Coronary artery (tissue), 2 donors: ENCODE measurements at regions not wholly inside any gene's neighbourhood (a gene's known extent, or its start where the extent isn't known, plus 50 kb on each side); places are given as distances from the start of the nearest gene placed in this dataset.

Experiments used
- DNase-seq: peaks from one replicate; pipeline ENCODE4 v3.0.0-alpha.2; 2017; ENCODE audit warnings: low spot score
- H3K27ac ChIP-seq, 2 donors: fragments of 200-600 bp; sonication (generic); one replicate each; pipeline ENCODE4 v1.5.1; 2016 to 2019
- H3K4me3 ChIP-seq: fragments of 200-600 bp; sonication (generic); 2 replicates; pipeline ENCODE4 v1.5.1; 2016; ENCODE audit warnings: mild to moderate bottlenecking, moderate library complexity
- TF ChIP-seq, protein P1 (sequence below): fragments of 200-600 bp; sonication (generic); IDR thresholded peaks from one replicate; pipeline ENCODE4 v1.5.1; 2019; ENCODE audit warnings: antibody characterized with exemption

DNA sequence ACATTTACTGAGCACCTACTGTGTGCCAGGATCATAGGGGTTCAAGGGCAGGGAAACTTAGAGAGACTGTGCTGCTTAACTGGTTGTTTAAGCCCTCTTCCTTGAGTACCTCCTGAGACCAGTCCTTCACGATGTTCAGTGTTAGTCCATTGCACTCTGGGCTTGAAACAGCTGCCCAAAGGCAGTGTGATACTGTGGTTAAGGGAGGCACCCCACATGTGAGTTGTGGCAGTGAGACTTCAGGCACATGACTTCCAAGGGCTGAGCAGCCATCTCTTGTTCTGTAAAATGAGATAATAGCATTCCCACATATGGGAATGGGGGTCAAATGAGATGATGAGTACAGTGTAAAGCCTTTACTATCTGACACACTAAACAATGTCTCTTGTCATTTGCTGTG is 75.1 kb downstream of the LINGO1 start:
- TF ChIP-seq, protein P1, sequence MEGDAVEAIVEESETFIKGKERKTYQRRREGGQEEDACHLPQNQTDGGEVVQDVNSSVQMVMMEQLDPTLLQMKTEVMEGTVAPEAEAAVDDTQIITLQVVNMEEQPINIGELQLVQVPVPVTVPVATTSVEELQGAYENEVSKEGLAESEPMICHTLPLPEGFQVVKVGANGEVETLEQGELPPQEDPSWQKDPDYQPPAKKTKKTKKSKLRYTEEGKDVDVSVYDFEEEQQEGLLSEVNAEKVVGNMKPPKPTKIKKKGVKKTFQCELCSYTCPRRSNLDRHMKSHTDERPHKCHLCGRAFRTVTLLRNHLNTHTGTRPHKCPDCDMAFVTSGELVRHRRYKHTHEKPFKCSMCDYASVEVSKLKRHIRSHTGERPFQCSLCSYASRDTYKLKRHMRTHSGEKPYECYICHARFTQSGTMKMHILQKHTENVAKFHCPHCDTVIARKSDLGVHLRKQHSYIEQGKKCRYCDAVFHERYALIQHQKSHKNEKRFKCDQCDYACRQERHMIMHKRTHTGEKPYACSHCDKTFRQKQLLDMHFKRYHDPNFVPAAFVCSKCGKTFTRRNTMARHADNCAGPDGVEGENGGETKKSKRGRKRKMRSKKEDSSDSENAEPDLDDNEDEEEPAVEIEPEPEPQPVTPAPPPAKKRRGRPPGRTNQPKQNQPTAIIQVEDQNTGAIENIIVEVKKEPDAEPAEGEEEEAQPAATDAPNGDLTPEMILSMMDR = no peak
- H3K4me3 ChIP-seq = no peak overlapping the region
- no peak for DNase-seq
- no peak overlapping the region for H3K27ac ChIP-seq

DNA sequence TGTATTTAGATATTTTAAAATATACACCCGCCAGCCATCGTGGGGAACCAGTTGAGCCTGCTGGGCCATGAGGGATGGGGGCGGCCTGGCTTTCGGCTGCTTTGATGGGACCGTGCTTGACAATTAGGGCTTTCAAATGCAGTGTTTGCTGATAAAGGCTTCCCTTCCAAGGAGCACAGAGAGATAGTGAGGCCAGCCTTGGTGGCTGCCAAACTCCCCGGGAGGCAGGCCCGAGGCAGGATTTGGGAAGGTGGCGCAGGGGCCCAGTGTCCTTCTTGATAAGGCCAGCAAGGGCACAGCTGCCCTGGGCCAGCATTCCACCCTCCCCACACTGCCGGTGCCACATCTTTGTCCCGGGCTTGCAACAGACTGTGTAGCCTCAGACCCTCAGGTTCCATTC is 75.6 kb downstream of the LINGO1 start:
- Histone ChIP-seq H3K27ac (no peak overlapping the region), H3K4me3 (no peak overlapping the region)
- TF ChIP-seq, protein P1 = no peak
- DNase-seq = no peak

DNA sequence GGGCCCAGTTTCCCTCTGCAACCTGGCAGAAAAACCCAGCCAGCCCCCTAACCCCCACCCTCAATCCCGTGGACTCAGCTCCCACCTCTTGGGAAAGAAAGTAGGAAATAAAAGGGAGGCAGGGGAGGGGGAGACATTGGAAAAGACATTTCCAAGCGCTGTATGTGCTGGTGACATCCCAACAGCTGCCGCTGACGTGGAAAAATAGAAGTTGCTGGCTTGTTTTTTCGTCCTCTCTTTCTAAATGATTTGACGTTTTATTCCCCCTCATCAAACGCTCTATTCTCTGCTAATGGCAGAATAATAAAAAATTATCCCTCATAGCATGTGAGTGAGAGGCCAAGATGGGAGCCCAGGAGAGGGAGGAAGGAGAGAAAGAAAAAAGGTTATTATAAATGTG is 76.1 kb downstream of the LINGO1 start:
- H3K4me3 ChIP-seq = no peak overlapping the region
- no peak for DNase-seq
- no peak overlapping the region for H3K27ac ChIP-seq
- TF ChIP-seq, protein P1 = no peak

DNA sequence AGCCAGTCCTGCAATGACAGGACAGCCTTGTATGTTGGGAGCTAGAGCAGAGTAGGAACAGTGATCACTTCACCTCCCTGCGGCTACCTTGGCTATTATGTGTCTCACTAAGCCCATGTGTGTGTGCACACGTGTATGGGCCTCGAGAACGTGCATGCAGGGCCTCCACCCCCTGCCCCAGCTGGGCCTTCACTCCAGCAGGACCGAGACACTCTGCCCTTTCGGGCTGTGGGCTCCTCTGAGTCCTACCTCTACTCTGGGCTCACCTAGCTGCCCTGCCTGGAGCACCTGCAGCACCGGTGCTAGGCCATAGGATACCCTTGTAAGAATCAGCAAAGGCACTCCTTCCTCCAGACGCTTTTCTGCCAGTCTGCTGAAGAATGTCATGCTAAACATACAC is 77.5 kb downstream of the LINGO1 start:
- DNase-seq = no peak
- TF ChIP-seq, protein P1 = no peak
- no peak overlapping the region for H3K4me3 ChIP-seq
- no peak overlapping the region for H3K27ac ChIP-seq

DNA sequence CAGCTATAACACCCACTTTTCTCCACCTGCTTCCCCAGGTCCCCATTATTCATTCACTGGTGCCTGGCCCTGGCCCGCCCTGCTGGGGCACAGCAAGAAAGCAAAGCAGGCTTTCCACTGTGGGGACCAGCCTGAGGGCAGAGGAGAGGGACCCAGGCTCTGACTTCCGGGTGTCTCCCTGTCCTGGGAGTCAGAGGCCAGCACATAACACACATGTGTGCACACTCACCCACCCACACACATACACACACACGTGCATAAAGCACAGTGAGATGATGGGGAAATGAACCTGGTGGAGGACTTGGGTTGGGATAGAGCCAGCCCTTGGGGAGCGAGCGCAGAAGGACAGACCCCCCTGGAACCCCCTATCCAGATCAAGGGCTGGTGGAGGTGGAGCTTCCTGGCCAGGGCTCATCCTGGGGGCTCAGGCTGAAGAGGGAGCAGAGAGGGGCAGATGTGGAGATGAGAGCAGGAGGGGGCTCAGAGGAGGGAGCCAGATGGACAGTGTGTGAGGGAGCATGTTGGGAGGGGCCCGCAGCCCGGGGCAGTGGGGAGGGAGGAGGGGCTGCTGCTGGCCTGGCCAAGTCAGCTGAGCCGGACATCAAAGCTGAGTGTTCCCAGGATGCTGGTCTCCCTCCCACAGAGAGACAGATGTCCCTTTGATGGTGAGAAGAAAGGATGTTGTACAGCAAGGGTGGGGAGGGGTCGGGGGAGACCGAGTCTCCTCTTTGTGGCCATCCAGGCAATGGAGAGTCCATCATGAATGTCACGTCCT is 78.2 kb downstream of the LINGO1 start:
- no peak overlapping the region for H3K4me3 ChIP-seq
- TF ChIP-seq, protein P1 = no peak
- H3K27ac ChIP-seq = no peak overlapping the region
- DNase-seq = no peak

DNA sequence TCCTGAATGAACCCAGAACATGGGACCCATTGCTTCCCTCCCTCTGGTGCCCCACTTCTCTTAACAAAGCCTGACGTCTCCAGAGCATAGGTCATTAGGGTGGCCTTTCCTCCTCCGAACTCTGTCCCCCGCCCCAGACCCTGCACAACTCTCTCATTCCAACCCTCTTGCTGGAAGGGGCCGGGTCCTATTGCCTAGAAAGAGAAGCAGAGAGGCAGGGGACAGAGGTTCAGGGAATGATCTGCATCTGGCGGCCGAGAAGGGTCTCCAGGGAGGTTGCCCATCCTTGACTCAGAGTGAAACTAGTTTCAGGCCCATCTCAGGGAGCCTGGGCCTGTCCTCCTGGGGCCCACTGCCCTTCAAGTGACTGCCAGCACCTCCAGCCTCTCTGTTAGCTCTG is 79.0 kb downstream of the LINGO1 start:
- no peak overlapping the region for H3K27ac ChIP-seq
- no peak overlapping the region for H3K4me3 ChIP-seq

DNA sequence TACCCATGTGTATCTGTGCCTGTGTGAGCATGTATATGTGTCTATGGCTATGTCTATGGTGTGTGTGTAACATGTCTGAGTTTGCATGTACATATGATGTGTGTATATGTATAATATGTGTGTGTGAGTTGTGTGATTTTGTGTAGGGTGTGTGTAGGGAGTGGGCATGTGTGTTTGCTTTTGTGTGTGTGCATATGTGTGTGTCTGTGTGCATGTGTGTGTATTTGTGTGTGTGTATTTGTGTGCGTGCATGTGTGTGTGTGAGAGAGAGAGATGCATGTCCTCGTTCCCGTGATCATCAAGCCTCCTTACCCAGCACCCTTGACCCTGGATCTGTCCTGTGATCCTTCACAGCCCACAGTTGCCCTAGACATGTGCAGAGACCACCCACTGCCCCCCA is 79.5 kb downstream of the LINGO1 start:
- DNase-seq = no peak
- no peak overlapping the region for H3K4me3 ChIP-seq
- TF ChIP-seq, protein P1 = no peak
- no peak overlapping the region for H3K27ac ChIP-seq

More for the DNA sequence above, 79.0 kb downstream of the LINGO1 start:
- DNase-seq = no peak
- TF ChIP-seq, protein P1 = no peak
